GM18907 (cell line): ENCODE measurements at regions not wholly inside any gene's neighbourhood (a gene's known extent, or its start where the extent isn't known, plus 50 kb on each side); places are given as distances from the start of the nearest gene placed in this dataset.

Experiments
- ATAC-seq: cut with Tn5 transposase; IDR thresholded peaks from one replicate; pipeline ENCODE4 v1.9.1; 2021; ENCODE audit warnings: mild to moderate bottlenecking, moderate library complexity; ENCODE audit not compliant: unreplicated experiment

GRCh38 chr9:84125046-84125445 is 144.4 kb downstream of the RMI1 start:
- ATAC-seq: no peak

DNA sequence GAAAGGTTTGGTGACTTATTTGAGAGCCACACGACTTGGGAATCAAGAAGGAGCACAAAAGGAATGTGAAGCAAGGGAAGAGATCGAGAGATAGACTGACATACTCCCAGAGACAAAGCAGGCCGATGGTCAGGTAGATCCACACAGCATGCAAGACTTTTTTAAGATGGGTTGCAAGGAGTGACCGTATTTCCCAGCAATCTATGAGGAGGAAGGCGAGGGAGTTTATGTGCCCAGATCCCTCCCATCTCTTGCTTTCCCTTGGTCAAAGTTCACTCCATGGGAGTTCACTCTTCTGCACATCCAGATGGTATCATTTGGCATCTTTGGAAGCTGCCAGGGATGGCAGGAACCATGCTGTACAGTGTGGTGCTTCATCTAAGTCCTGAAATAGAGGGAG is 148.9 kb downstream of the RMI1 start:
- ATAC-seq: no peak

DNA sequence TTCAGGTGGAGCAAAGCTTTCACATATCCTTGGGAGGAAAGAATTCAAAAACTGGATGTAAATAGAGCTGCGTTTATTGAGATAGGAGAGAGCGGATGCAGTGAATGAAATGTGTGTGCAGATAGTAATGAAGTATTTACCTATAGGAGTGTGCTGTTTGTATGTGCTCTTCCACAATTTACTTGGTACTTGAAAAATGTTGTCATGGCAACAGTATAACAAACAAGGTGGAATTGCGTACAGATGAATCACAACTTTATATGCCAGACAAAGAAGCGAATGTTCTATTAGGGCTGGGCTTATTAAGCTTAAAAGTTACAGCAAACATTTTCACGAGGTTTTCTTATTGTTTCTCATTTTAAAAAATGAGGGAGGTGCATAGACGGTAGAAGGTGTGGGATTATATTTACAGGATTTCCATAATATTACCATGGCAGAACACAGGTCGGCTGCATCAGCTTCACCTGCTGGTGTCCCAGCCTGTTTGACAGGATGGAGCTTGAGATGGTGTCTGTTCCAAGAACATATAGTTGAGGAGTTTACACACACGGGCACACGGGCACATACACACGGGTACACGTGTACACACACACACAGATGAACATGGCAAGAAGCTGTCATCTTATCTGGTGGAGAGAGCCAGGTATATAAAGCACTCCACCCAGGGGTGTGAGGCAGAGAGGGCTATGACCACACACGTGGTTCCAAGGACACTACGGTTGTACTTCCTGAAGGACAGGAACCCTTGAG is 155.7 kb downstream of the RMI1 start:
- no peak for ATAC-seq

DNA sequence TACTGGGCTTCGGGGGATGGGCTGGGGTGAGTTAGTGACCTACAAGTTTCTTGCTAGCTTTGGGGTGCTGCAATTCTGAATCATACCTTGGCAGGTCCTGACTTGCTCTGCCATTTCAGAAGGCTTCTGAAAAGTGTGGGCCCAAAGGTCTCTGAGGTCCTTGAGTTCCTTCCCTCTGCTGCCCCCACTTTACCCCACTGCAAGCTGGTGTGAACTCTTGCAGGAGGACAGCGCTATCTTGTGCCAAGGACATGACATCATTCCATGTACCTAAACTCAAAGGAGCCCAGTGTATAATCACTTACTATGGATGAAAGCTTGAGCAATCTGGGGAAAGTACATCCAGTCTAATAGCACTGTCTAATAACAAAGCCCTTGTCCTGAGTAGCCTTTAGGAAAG is 157.4 kb downstream of the RMI1 start:
- no peak for ATAC-seq

- ATAC-seq: no peak
These were observed 157.9 kb downstream of the RMI1 start for GRCh38 chr9:84138541-84138940.

DNA sequence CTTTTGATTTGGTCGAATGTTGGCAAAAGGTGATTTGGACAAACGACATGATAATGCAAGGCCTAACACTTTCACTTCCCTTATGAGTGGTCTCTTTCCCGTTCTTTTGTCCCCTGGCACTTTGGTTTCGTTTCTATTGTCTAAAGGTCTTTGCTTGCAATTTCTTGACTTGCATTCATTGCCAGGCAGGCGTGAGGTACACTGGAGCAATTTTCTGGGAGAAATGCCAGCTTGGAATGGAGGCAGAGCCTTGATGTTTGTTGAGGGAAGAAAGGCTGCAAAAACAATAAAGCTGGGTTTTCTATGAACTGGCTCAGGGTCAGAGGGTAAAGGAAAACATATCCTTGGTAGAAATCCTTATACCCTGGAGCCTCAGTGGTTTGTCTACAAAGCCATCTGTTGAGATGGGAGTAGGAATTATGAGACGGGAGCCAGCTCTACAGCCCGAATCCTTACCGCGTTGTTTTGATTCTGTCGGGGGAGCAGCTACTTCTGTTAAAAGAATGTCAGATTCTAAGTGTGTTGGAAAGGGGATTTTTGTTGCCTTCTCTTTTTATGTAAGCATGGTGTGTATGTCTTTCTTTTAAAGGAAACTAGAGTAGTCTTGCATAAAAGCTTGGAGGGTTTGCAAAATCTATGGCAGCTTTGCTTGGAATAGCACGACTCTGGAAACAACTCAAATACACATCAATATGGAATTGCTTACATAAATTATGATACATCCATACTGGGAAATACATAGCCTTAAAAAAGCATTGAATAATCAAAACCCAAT is 158.9 kb downstream of the RMI1 start:
- no peak for ATAC-seq

DNA sequence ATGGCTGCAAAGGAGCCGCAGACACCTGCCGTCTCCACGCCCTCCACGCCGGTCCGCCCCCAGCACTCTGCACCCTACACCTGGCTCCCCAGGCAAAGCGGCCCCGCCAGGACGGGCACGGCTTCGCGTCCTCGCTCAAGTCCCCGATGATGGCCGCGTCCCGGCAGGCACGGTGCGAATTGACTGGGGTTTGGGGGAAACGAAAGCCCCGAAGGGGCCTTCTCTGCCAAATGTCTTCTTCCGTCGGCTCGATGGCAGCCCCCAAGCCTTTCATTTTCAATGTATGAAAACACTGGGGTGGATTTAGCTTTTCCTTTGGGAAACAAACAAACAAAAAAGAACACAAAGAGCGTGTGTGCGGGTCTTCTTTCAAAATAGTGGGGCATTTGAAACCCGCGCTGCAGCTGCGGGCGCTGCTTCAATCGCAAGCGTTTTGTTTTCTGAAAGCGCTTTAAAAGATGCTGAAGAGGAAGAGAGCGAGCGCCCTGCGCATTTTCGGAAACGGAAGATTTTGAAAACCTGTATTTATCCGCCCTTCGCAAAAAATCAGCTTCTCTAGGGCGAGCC is 160.0 kb downstream of the RMI1 start:
- ATAC-seq: no peak

DNA sequence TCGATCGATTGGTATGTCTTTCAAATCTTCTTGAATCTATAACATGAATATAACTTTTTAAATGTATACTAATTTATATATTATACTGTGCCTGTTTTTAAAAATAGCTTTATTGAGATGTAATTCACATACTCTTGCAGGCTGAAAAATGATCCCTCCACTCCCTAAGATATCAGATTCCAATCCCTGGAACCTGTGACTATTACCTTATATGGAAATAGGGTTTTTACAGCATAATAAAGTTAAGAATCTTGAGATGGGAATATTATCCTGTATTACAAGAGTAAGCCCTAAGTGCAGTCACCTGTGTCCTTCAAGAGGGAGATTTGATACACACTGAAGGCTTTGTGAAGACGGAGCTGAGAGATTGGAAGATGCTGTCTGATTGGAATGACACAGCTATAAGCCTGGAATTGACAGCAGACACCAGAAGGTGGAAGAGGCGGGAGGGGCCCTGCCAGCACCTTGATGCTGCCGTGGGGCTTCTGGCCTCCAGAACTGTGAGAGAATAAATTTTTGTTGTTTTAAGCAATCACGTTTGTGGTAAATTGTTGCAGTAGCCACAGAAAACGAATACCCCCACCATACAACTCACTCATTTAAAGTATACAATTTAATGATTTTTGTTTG is 161.3 kb downstream of the RMI1 start:
- no peak for ATAC-seq

- ATAC-seq: no peak
These were observed 164.4 kb downstream of the RMI1 start for GRCh38 chr9:84145031-84145430.

DNA sequence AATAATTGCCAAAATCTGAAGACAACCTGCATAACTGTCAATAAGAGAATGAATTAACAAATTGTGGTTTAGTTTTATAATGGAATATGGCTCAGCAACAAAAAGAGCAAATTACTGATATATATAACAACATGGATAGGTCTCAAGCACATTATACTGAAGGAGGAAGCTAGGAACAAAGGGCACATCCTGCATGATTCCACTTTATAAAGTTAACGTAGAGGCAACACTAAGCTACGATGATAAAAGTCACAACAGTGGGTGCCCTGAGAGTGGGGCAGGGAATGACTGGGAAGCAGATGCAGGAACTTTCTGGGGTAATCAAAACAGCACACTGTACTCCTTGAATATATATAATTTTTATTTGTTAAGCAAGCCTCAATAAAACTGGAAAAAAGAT is 165.2 kb downstream of the RMI1 start:
- no peak for ATAC-seq

GRCh38 chr9:84146893-84147710 is 166.5 kb downstream of the RMI1 start:
- ATAC-seq: no peak

- no peak for ATAC-seq
These were observed 170.6 kb downstream of the RMI1 start for GRCh38 chr9:84151236-84151635.

GRCh38 chr9:84151640-84152039 is 171.0 kb downstream of the RMI1 start:
- no peak for ATAC-seq

- ATAC-seq: no peak
These were observed 171.6 kb downstream of the RMI1 start for GRCh38 chr9:84152204-84152603.

DNA sequence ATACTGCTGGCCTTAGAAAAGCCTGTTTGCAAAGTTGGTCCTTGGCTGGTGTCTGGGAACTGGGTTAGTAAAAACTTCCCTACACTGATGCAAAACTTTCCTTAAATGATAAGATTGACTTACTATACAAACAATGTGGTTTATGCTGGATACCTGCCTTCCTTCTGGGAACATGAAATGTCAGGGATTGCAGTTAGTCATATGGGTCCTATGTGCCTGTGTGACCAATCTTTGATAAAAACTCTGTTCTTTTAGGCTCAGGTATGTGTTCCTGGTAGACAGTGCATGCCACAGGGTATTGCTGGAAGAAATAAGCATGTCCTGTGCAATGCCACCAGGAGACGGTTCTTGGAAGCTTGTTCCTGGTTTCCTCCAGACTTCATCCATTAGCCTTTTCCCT is 173.3 kb downstream of the RMI1 start:
- no peak for ATAC-seq

GRCh38 chr9:84154320-84154719 is 173.7 kb downstream of the RMI1 start:
- no peak for ATAC-seq

- no peak for ATAC-seq
These were observed 177.4 kb downstream of the SLC28A3 start for GRCh38 chr9:84163052-84163650.

DNA sequence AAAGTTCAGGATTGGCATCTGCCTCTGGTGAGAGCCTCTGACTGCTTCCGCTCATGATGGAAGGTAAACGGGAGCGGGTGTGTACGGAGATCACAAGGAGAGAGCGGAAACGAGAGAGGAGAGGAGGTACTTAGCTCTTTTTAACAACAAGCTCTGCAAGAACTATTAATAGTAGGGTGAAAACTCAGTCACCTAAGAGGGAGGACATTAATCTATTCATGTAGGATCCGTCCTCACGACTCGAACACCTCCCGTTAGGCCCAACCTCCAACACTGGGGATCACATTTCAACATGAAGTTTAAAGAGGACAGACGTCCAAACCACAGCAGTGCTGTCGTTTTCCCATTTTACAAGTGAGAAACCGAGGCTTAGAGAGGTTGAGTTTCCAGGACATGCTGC is 173.7 kb downstream of the SLC28A3 start:
- ATAC-seq: no peak

- ATAC-seq: no peak
These were observed 171.3 kb downstream of the SLC28A3 start for GRCh38 chr9:84169240-84169639.

DNA sequence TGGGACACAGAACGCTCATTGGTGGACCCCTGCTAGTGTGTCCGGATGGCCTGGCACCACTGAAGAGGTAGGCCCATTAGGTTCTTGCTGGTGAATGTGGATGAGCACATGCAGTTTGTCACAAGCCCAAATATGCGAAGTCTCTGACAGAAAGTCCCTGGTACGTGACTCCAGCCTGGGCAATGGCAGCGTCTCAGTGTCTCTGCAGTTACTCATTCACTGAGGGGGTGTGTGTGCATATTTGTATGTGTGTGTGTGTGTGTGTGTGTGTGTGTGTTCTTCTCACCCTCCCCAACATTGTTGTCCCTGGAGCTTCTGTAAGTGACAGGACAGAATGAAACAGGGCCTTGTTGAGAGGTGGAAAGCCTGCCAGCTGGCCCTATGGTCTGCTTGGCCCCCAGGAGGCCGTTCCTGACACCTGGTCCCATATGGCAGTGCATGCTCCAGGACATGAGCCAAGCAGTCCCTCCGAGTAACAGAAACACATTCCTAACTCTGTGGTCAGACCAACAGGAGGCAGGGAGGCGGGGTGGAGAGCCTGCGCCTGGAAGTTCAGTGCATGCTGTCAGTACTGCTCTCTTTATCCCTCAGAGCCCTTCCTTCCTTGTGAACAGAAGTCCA is 169.9 kb downstream of the SLC28A3 start:
- ATAC-seq: no peak
